OCI-LY7 (cell line): ENCODE measurements at regions not wholly inside any gene's neighbourhood (a gene's known extent, or its start where the extent isn't known, plus 50 kb on each side); places are given as distances from the start of the nearest gene placed in this dataset.

ENCODE experiments used
- BruUV-seq: library from RNA; stranded (reverse); fragments of 400-500 nt; replicated peaks from 2 replicates; lab custom pipeline; 2021; lab: Mats Ljungman, UMichigan
- CTCF ChIA-PET: fragments of 300-600 bp; sonication (Branson Sonifier 250); formaldehyde crosslinking; loops from one replicate; lab custom pipeline; 2022; ENCODE audit warnings: antibody characterized with exemption; ENCODE audit not compliant: unreplicated experiment; lab: Charles Lee
- POLR2A ChIA-PET: fragments of 300-600 bp; sonication (Branson Sonifier 250); formaldehyde crosslinking; loops from one replicate; lab custom pipeline; 2022; ENCODE audit warnings: antibody characterized with exemption; lab: Charles Lee
- DNase-seq: peaks from one replicate; pipeline ENCODE4 v3.0.0-alpha.2; 2015; ENCODE audit warnings: low spot score
- H2AFZ ChIP-seq: fragments of 200-600 bp; sonication (generic), shearing (Covaris generic); 2 replicates; pipeline ENCODE4 v1.6.1; 2014; ENCODE audit warnings: mild to moderate bottlenecking, antibody characterized with exemption, low read length, moderate library complexity
- H3K27ac ChIP-seq: fragments of 200-600 bp; sonication (generic); 2 replicates; pipeline ENCODE4 v1.5.1; 2014; ENCODE audit warnings: mixed run types, low read depth, mild to moderate bottlenecking, moderate library complexity, low read length, inconsistent platforms; ENCODE audit not compliant: poor library complexity, severe bottlenecking
- H3K36me3 ChIP-seq: fragments of 200-600 bp; sonication (generic); 2 replicates; pipeline ENCODE4 v1.6.1; 2014; ENCODE audit warnings: mild to moderate bottlenecking, antibody characterized with exemption, low read length, moderate library complexity, mixed read lengths; ENCODE audit not compliant: insufficient read depth
- H3K4me1 ChIP-seq: fragments of 200-600 bp; sonication (generic); 2 replicates; pipeline ENCODE4 v1.5.1; 2014; ENCODE audit warnings: mild to moderate bottlenecking, low read length; ENCODE audit not compliant: insufficient read depth, poor library complexity, severe bottlenecking
- H3K4me2 ChIP-seq: fragments of 200-600 bp; sonication (generic); 2 replicates; pipeline ENCODE4 v1.6.1; 2014; ENCODE audit warnings: mild to moderate bottlenecking, low read length
- H3K4me3 ChIP-seq: fragments of 200-600 bp; sonication (generic); 2 replicates; pipeline ENCODE4 v1.5.1; 2014; ENCODE audit warnings: mild to moderate bottlenecking, low read depth, low read length; ENCODE audit not compliant: poor library complexity, severe bottlenecking
- H3K79me2 ChIP-seq: fragments of 200-600 bp; sonication (generic); 2 replicates; pipeline ENCODE4 v1.6.1; 2016; ENCODE audit warnings: low read depth, mild to moderate bottlenecking, low read length, moderate library complexity, mixed read lengths; ENCODE audit not compliant: insufficient read depth
- H3K9me2 ChIP-seq: fragments of 200-600 bp; sonication (generic); 2 replicates; pipeline ENCODE4 v1.6.1; 2016; ENCODE audit warnings: mild to moderate bottlenecking, low read length, mixed read lengths; ENCODE audit not compliant: insufficient read depth
- H3K9me3 ChIP-seq: fragments of 200-600 bp; sonication (generic); 2 replicates; pipeline ENCODE4 v1.6.1; 2014; ENCODE audit warnings: mild to moderate bottlenecking, mixed run types, low read length, mixed read lengths
- H4K20me1 ChIP-seq: fragments of 200-600 bp; sonication (generic); 2 replicates; pipeline ENCODE4 v1.6.1; 2014; ENCODE audit warnings: mild to moderate bottlenecking, antibody characterized with exemption, low read length, moderate library complexity, mixed read lengths; ENCODE audit not compliant: insufficient read depth
- CTCF ChIP-seq: fragments of 200-600 bp; sonication (generic); conservative IDR thresholded peaks from 2 replicates; pipeline ENCODE4 v1.5.1; 2014; ENCODE audit warnings: mild to moderate bottlenecking, antibody characterized with exemption, low read length, moderate library complexity, mixed read lengths
- EZH2phosphoT487 ChIP-seq: fragments of 200-600 bp; sonication (generic); IDR thresholded peaks from 2 replicates; pipeline ENCODE4 v1.6.1; 2018; ENCODE audit warnings: low read depth, borderline replicate concordance, mild to moderate bottlenecking, mixed run types, antibody characterized with exemption, low read length, moderate library complexity, mixed read lengths
- intact Hi-C: fragments of 100-400 bp; cut with micrococcal nuclease; formaldehyde crosslinking; loops from one replicate; pipeline ENCODE4 v1.10.0; 2022; ENCODE audit not compliant: unreplicated experiment

GRCh38 chr13:74695021-74695800, 561.0 kb upstream of the KLF12 start:
- intact Hi-C loops: no loop called here
- TF ChIP-seq CTCF (no peak), EZH2phosphoT487 (no peak)

GRCh38 chr13:74687442-74688182, 553.4 kb upstream of the KLF12 start:
- Histone ChIP-seq H3K9me2 (no peaks in the 10 kb centered on the region), H3K9me3 (no peaks in the 10 kb centered on the region), H3K79me2 (no peaks in the 10 kb centered on the region), H3K4me3 (no peak overlapping the region), H3K27ac (no peak overlapping the region), H3K36me3 (no peaks in the 10 kb centered on the region), H2AFZ (no peak overlapping the region), H3K4me1 (no peaks in the 10 kb centered on the region), H3K4me2 (no peak overlapping the region), H4K20me1 (no peaks in the 10 kb centered on the region)
- BruUV-seq: no TSS peak
- intact Hi-C loops: no loop called here
- no peak for DNase-seq
- POLR2A ChIA-PET: interaction anchor here (0.7 kb wide), 1 partner anchor 206 kb away, joined by 3 read pairs; no protein-coding TSS in a partner anchor
- TF ChIP-seq CTCF: no peak
- no peak for TF ChIP-seq EZH2phosphoT487
- CTCF ChIA-PET: no interaction called here

More at GRCh38 chr13:74695021-74695800, 561.0 kb upstream of the KLF12 start:
- no peak for DNase-seq
- H4K20me1 ChIP-seq: no peaks in the 10 kb centered on the region
- H3K4me1 ChIP-seq: no peaks in the 10 kb centered on the region
- H3K27ac ChIP-seq: no peak overlapping the region
- H3K4me2 ChIP-seq: no peak overlapping the region
- no peaks in the 10 kb centered on the region for H3K9me2 ChIP-seq
- H3K9me3 ChIP-seq: no peaks in the 10 kb centered on the region
- no TSS peak for BruUV-seq
- no peak overlapping the region for H3K4me3 ChIP-seq
- ChIA-PET POLR2A (no interaction called here), CTCF (no interaction called here)
- H3K79me2 ChIP-seq: no peaks in the 10 kb centered on the region
- H2AFZ ChIP-seq: no peak overlapping the region
- no peaks in the 10 kb centered on the region for H3K36me3 ChIP-seq
